AG04449 (cell line): ENCODE measurements at regions not wholly inside any gene's neighbourhood (a gene's known extent, or its start where the extent isn't known, plus 50 kb on each side); places are given as distances from the start of the nearest gene placed in this dataset.

Source experiments
- CTCF ChIA-PET: fragments of 350-600 bp; formaldehyde crosslinking; extraction: SDS; loops from one replicate; lab custom pipeline; 2021; ENCODE audit warnings: antibody characterized with exemption; lab: Yijun Ruan, JAX
- POLR2A ChIA-PET: fragments of 400-600, 350-600 bp; formaldehyde crosslinking; extraction: SDS; loops from one replicate; lab custom pipeline; 2020; ENCODE audit warnings: antibody characterized with exemption, inconsistent platforms; lab: Yijun Ruan, JAX
- DNase-seq: peaks from one replicate; pipeline ENCODE4 v3.0.0-alpha.2; 2010; ENCODE audit warnings: low read depth, low spot score
- H3K4me3 ChIP-seq: 2 replicates; pipeline ENCODE4 v1.5.1; 2011; ENCODE audit warnings: low read depth, mild to moderate bottlenecking, control low read depth, low read length
- CTCF ChIP-seq: IDR thresholded peaks from one replicate; pipeline ENCODE4 v1.5.1; 2011; ENCODE audit warnings: mild to moderate bottlenecking, moderate library complexity, low read length, control low read depth, inconsistent platforms; ENCODE audit not compliant: insufficient read depth; ENCODE audit errors: missing control alignments

- no peak for DNase-seq
- CTCF ChIA-PET, result no interaction called here
- POLR2A ChIA-PET, result no interaction called here
- H3K4me3 ChIP-seq, result no peak overlapping the region
- TF ChIP-seq CTCF, result no peak
These were observed 160.9 kb upstream of the SLC30A5 start for GRCh38 chr5:68932830-68933434.

GRCh38 chr5:68942169-68942568 is 151.6 kb upstream of the SLC30A5 start:
- ChIA-PET POLR2A (no interaction called here), CTCF (no interaction called here)
- no peak overlapping the region for H3K4me3 ChIP-seq
- DNase-seq, result no peak
- no peak for TF ChIP-seq CTCF

GRCh38 chr5:68946728-68947127 is 147.1 kb upstream of the SLC30A5 start:
- no peak for DNase-seq
- ChIA-PET CTCF (interaction anchor here (2.9 kb wide), 1 partner anchor 16 kb away, joined by 14 read pairs; no protein-coding TSS in a partner anchor), POLR2A (no interaction called here)
- no peak overlapping the region for H3K4me3 ChIP-seq
- TF ChIP-seq CTCF, result no peak

- no peak overlapping the region for H3K4me3 ChIP-seq
- CTCF ChIA-PET, result interaction anchor here (2.9 kb wide), 1 partner anchor 15 kb away, joined by 14 read pairs; no protein-coding TSS in a partner anchor
- POLR2A ChIA-PET, result no interaction called here
- TF ChIP-seq CTCF, result no peak
- no peak for DNase-seq
These were observed 145.8 kb upstream of the SLC30A5 start for GRCh38 chr5:68947986-68948385.

- no peak overlapping the region for H3K4me3 ChIP-seq
- POLR2A ChIA-PET, result no interaction called here
- CTCF ChIA-PET, result interaction anchor here (2.9 kb wide), 1 partner anchor 13 kb away, joined by 14 read pairs; no protein-coding TSS in a partner anchor
- no peak for TF ChIP-seq CTCF
- DNase-seq, result no peak
These were observed 144.6 kb upstream of the SLC30A5 start for GRCh38 chr5:68949256-68949655.

- POLR2A ChIA-PET, result no interaction called here
- TF ChIP-seq CTCF, result no peak
- no peak for DNase-seq
- CTCF ChIA-PET, result interaction anchor here (1.8 kb wide), 1 partner anchor 13 kb away, joined by 7 read pairs; no protein-coding TSS in a partner anchor
- H3K4me3 ChIP-seq, result no peak overlapping the region
These were observed 144.1 kb upstream of the SLC30A5 start for GRCh38 chr5:68949711-68950110.
